ENCODE measurements at regions not wholly inside any gene's neighbourhood (a gene's known extent, or its start where the extent isn't known, plus 50 kb on each side); places are given as distances from the start of the nearest gene placed in this dataset.

DNA sequence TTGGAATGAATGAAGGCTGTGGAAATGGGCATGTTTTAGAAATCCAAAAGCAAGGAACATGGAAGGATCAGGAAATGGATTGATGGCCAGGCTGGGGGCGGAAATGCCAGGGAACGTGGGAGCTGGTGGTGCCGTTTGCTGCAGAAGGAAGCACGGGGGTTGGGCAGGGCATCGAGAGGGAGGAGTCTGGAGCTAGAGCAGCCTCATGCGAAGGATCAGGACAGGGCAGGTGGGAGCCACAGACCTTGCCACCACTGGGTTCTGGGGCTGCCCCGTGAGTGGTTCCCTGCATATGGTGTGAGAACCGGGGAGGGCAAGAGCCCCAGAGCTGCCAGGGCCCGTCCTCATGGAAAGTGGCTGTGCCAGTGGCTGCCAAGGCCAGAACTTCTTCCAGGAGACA, 193.8 kb upstream of the ZNF32 start:
- TF ChIP-seq POLR2A (IDR thresholded peaks at IDR 0.05; ENCODE audit: low read length) (no peak), GATA1 (IDR thresholded peaks at IDR 0.05; ENCODE audit: low read depth, low read length) (no peak)
